Body of pancreas (tissue), 4 donors: ENCODE measurements at regions not wholly inside any gene's neighbourhood (a gene's known extent, or its start where the extent isn't known, plus 50 kb on each side); places are given as distances from the start of the nearest gene placed in this dataset.

Source experiments
- ATAC-seq: fragments of 150-250 bp; one replicate; pipeline ENCODE4 v1.9.1; 2016
- DNase-seq, 4 donors: peaks; one replicate each; pipeline ENCODE4 v3.0.0-alpha.2; 2019
- H3K27ac ChIP-seq, 4 donors: fragments of 200-600 bp; sonication (generic); 1 replicate in 3 of 4; 2 replicates in 1 of 4; pipeline versions ENCODE4 v1.5.1 to v1.6.1; 2016 to 2019; ENCODE audit warnings: mild to moderate bottlenecking in 1 of 4, mixed read lengths in 1 of 4, moderate library complexity in 1 of 4
- H3K27me3 ChIP-seq, 2 donors: fragments of 200-600 bp; sonication (generic); one replicate each; pipeline ENCODE4 v1.6.0; 2016; ENCODE audit warnings: mild to moderate bottlenecking in 1 of 2
- H3K36me3 ChIP-seq, 2 donors: fragments of 200-600 bp; sonication (generic); replicated peaks in 1 of 2; 2 replicates each; pipeline ENCODE4 v1.5.1; 2016; ENCODE audit warnings: low read depth in 2 of 2; ENCODE audit not compliant: insufficient read depth in 1 of 2
- H3K4me1 ChIP-seq: fragments of 200-600 bp; sonication (generic); one replicate; pipeline ENCODE4 v1.6.0; 2016
- H3K4me3 ChIP-seq, 2 donors: fragments of 200-600 bp; sonication (generic); 1 replicate in 1 of 2; 2 replicates in 1 of 2; pipeline ENCODE4 v1.5.1; 2016 to 2019
- H3K9me3 ChIP-seq, 3 donors: fragments of 200-600 bp; sonication (generic); 1 replicate in 2 of 3; 2 replicates in 1 of 3; pipeline ENCODE4 v1.5.1; 2016
- POLR2A ChIP-seq, 3 donors: fragments of 450-650 bp; IDR thresholded peaks; one replicate each; pipeline ENCODE4 v1.6.1; 2016; ENCODE audit warnings: antibody characterized with exemption in 3 of 3, mild to moderate bottlenecking in 2 of 3
- WGBS, 2 donors: methylation state at CpG; one replicate each; pipeline ENCODE4 v1.1.5; 2017; 5-methylcytosine and 5-hydroxymethylcytosine counted together
- intact Hi-C: fragments of 100-400 bp; cut with DNase I; formaldehyde crosslinking; loops from one replicate; pipeline ENCODE4 v1.15.1; 2023
- TF ChIP-seq, protein P1 (sequence below), 7 experiments: fragments of 450-650 bp in 4 of 7; fragments of 200-600 bp in 3 of 7; sonication (generic) in 3 of 7; IDR thresholded peaks; one replicate each; pipeline ENCODE4 v1.5.1; 2016 to 2019; ENCODE audit warnings: antibody characterized with exemption in 7 of 7

DNA sequence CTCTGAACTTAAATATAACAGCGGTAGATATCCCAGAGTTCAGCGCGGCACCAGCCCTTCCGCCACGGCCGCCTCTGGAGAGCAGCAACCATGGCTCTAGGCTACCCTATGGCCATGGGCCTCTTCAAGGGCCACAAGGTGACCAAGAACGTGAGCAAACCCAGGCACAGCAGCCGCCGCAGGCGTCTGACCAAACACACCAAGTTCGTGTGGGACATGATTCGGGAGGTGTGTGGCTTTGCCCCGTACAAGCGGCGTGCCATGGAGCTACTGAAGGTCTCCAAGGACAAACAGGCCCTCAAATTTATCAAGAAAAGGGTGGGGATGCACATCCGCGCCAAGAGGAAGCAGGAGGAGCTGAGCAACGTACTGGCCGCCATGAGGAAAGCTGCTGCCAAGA lies 229.0 kb downstream of the ACTL7B start:
- Histone ChIP-seq H3K27me3 (no peaks in the 10 kb centered on the region), H3K27ac (no peak overlapping the region), H3K9me3 (no peaks in the 10 kb centered on the region), H3K36me3 (no peaks in the 10 kb centered on the region), H3K4me1 (no peaks in the 10 kb centered on the region), H3K4me3 (no peak overlapping the region)
- no peak for DNase-seq
- TF ChIP-seq, protein P1, sequence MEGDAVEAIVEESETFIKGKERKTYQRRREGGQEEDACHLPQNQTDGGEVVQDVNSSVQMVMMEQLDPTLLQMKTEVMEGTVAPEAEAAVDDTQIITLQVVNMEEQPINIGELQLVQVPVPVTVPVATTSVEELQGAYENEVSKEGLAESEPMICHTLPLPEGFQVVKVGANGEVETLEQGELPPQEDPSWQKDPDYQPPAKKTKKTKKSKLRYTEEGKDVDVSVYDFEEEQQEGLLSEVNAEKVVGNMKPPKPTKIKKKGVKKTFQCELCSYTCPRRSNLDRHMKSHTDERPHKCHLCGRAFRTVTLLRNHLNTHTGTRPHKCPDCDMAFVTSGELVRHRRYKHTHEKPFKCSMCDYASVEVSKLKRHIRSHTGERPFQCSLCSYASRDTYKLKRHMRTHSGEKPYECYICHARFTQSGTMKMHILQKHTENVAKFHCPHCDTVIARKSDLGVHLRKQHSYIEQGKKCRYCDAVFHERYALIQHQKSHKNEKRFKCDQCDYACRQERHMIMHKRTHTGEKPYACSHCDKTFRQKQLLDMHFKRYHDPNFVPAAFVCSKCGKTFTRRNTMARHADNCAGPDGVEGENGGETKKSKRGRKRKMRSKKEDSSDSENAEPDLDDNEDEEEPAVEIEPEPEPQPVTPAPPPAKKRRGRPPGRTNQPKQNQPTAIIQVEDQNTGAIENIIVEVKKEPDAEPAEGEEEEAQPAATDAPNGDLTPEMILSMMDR (IDR thresholded peaks at IDR 0.05), result no peak
- no peak for TF ChIP-seq POLR2A (IDR thresholded peaks at IDR 0.05)
- no peak for ATAC-seq
- WGBS, 2 donors, result 88 to 93% methylated on average over 19 of the region's 19 CpGs
- intact Hi-C loops, result no loop called here

DNA sequence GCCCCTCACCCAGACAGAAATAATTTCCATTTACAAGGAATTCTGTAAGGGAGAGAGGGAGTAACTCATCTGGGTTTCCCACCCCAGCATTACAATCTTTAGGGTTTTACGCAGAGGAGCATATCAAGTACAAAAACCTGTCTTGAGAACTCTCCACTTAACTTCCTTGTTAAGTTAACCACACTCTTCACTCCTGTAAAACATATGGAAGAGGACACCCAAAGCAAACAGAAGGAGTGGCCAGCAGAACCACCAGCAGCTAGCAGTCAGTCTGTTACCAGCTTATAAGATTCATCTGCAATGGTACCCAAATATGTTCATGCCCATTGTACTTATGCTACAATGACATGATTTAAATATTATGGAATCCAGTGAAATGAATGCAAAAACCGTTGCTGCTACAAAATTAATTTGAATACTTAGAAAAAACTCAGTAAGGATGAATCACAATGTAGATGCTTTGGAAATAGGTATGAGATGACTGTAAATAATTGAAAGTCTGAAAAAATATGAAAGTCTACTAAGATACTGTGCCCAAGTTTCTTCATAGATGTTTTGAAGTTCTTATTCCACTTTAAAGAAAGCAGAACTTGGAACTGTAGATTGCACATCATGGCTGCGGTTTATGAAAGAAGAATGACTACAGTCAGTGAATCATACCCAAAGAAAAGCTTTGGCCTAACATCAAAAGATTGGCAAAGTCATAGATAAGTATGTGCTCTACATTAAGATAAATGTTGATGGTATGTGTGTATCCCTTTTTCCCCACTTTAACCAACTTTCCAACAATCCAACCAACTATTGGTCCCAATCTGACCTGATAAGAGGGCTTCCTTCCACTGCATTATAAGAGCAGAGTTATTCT lies 233.6 kb downstream of the ACTL7B start:
- H3K4me3 ChIP-seq, result no peak overlapping the region
- ATAC-seq, result no peak
- TF ChIP-seq POLR2A (IDR thresholded peaks at IDR 0.05), result no peak
- H3K36me3 ChIP-seq, result no peaks in the 10 kb centered on the region
- intact Hi-C loops, result no loop called here
- 65 to 73% methylated on average over 3 of the region's 3 CpGs for WGBS, 2 donors
- no peak overlapping the region for H3K27ac ChIP-seq
- no peaks in the 10 kb centered on the region for H3K27me3 ChIP-seq
- H3K4me1 ChIP-seq, result no peaks in the 10 kb centered on the region
- peak in 1 of 4 donors; percentile 7 for DNase-seq
- H3K9me3 ChIP-seq, result no peaks in the 10 kb centered on the region

DNA sequence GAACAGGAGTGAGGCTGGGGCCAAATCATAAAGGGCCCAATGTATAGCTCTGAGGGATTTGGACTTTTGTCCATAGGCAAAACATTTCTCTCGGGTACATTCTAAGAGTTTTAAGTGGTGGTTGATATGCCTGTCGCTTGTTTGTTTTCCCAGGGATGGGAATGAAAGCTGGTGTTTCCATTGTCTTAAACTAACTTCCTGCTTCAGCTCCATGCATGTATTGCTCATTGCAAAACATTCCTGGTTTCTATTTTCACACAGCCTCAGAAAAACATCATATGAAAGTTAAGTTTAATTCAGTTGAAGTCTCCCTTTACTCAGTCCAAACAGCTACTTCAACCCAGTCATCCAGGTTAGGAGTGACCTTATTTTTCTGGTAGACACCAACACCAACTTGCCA lies 235.0 kb downstream of the ACTL7B start:
- H3K27me3 ChIP-seq, result no peaks in the 10 kb centered on the region
- TF ChIP-seq, protein P1 (IDR thresholded peaks at IDR 0.05), result no peak
- TF ChIP-seq POLR2A (IDR thresholded peaks at IDR 0.05), result no peak
- DNase-seq (no peak), ATAC-seq (no peak)
- H3K4me1 ChIP-seq, result no peaks in the 10 kb centered on the region
- 62 to 68% methylated on average over 2 of the region's 2 CpGs for WGBS, 2 donors
- no peaks in the 10 kb centered on the region for H3K9me3 ChIP-seq
- no peaks in the 10 kb centered on the region for H3K36me3 ChIP-seq
- no peak overlapping the region for H3K27ac ChIP-seq
- H3K4me3 ChIP-seq, result no peak overlapping the region
- intact Hi-C loops, result no loop called here

DNA sequence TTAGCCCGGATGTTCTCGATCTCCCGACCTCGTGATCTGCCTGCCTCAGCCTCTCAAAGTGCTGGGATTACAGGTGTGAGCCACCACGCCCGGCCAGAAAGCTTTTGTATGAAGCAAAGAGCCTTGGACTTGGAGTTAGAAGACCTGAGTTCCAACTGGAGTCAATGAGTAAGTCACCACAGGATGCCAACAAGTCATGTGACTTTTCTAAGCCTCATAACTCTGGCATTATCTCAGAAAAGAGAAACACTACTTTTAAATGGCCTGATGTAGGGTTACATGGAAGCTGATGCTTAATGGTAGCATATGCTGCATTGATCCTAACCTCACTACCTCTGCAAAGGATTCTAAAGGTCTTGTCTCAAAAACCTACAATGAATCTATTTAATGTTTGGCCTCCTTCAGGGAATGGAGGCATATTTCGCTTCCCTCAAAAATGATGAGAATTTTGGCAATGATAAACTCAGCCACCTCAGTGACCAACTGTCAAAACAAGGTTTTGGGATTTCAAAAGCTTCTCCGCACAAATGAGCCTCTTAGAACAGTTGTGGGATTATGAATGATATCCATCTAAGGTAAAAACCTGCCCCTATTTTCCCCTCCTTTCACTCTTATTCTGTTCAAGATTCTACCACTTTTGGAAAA lies 236.8 kb downstream of the ACTL7B start:
- Histone ChIP-seq H3K9me3 (no peaks in the 10 kb centered on the region), H3K4me3 (no peak overlapping the region), H3K4me1 (no peaks in the 10 kb centered on the region), H3K27me3 (no peaks in the 10 kb centered on the region), H3K27ac (no peak overlapping the region), H3K36me3 (no peaks in the 10 kb centered on the region)
- no peak for TF ChIP-seq POLR2A (IDR thresholded peaks at IDR 0.05)
- TF ChIP-seq, protein P1 (IDR thresholded peaks at IDR 0.05), result no peak
- DNase-seq, result no peak
- intact Hi-C loops, result no loop called here
- whole genome bisulfite sequencing, 2 donors, result 81 to 82% methylated on average over 8 of the region's 8 CpGs
- no peak for ATAC-seq

DNA sequence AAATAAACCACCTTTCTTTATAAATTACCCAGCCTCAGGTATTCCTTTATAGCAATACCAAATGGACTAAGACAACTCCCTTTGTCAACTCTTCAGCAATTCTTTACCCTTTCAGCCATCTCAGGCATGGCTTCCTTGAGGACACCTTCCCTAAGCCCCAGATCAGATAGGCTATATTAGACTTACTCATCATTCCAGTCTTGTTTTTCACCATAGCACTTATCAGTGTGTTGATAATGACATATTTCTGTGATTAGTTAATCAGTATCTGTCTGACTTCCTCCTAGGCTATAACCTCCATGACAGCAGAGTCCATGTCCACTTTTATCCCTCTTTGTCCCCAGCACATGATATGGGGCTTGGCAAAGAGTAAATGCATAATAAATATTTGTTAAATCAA lies 238.1 kb downstream of the ACTL7B start:
- Histone ChIP-seq H3K27ac (no peak overlapping the region), H3K27me3 (no peaks in the 10 kb centered on the region), H3K4me1 (no peaks in the 10 kb centered on the region), H3K9me3 (no peaks in the 10 kb centered on the region), H3K36me3 (no peaks in the 10 kb centered on the region), H3K4me3 (no peak overlapping the region)
- TF ChIP-seq, protein P1 (IDR thresholded peaks at IDR 0.05), result no peak
- no peak for TF ChIP-seq POLR2A (IDR thresholded peaks at IDR 0.05)
- no peak for DNase-seq
- intact Hi-C loops, result no loop called here
- ATAC-seq, result no peak
